H9 (cell line): ENCODE measurements at regions not wholly inside any gene's neighbourhood (a gene's known extent, or its start where the extent isn't known, plus 50 kb on each side); places are given as distances from the start of the nearest gene placed in this dataset.

ENCODE experiments used
- DNase-seq: peaks from one replicate; pipeline ENCODE4 v3.0.0-alpha.2; 2017
- H2AFZ ChIP-seq: one replicate; pipeline ENCODE4 v1.6.1; 2013; ENCODE audit warnings: mild to moderate bottlenecking, low read length, control low read depth, moderate library complexity
- H2AK5ac ChIP-seq: 2 replicates; pipeline ENCODE4 v1.6.1; 2013; ENCODE audit warnings: low read length, control low read depth, mixed read lengths; ENCODE audit not compliant: insufficient read length
- H2BK120ac ChIP-seq: one replicate; pipeline ENCODE4 v1.6.1; 2013; ENCODE audit warnings: low read depth, mild to moderate bottlenecking, low read length, control low read depth, inconsistent platforms; ENCODE audit not compliant: poor library complexity, severe bottlenecking
- H2BK12ac ChIP-seq: 2 replicates; pipeline ENCODE4 v1.6.1; 2013; ENCODE audit warnings: low read length, control low read depth, mixed read lengths, low read depth; ENCODE audit not compliant: insufficient read length
- H2BK15ac ChIP-seq: 2 replicates; pipeline ENCODE4 v1.6.1; 2013; ENCODE audit warnings: low read depth, low read length, control low read depth
- H2BK20ac ChIP-seq: one replicate; pipeline ENCODE4 v1.6.1; 2013; ENCODE audit warnings: low read depth, mild to moderate bottlenecking, low read length, control low read depth, inconsistent platforms; ENCODE audit not compliant: poor library complexity, severe bottlenecking
- H2BK5ac ChIP-seq: 2 replicates; pipeline ENCODE4 v1.6.1; 2013; ENCODE audit warnings: low read length, control low read depth, mixed read lengths; ENCODE audit not compliant: insufficient read length
- H3K14ac ChIP-seq: 2 replicates; pipeline ENCODE4 v1.6.1; 2013; ENCODE audit warnings: low read length, control low read depth; ENCODE audit not compliant: insufficient read depth
- H3K18ac ChIP-seq: 2 replicates; pipeline ENCODE4 v1.6.1; 2013; ENCODE audit warnings: low read depth, mild to moderate bottlenecking, mixed read lengths, low read length, control low read depth; ENCODE audit not compliant: insufficient read length
- H3K23ac ChIP-seq: 2 replicates; pipeline ENCODE4 v1.6.1; 2013; ENCODE audit warnings: low read length, control low read depth, mixed read lengths, low read depth; ENCODE audit not compliant: insufficient read length
- H3K23me2 ChIP-seq: 2 replicates; pipeline ENCODE4 v1.6.1; 2013; ENCODE audit warnings: low read depth, mild to moderate bottlenecking, mixed read lengths, low read length, control low read depth; ENCODE audit not compliant: insufficient read length, poor library complexity, severe bottlenecking
- H3K27ac ChIP-seq: 2 replicates; pipeline ENCODE4 v1.5.1; 2013; ENCODE audit warnings: low read length, control low read depth, mixed read lengths, low read depth; ENCODE audit not compliant: insufficient read length
- H3K27me3 ChIP-seq: 2 replicates; pipeline ENCODE4 v1.6.1; 2013; ENCODE audit warnings: low read length, control low read depth, inconsistent platforms; ENCODE audit not compliant: insufficient read depth
- H3K4ac ChIP-seq: 2 replicates; pipeline ENCODE4 v1.6.1; 2013; ENCODE audit warnings: low read depth, mild to moderate bottlenecking, control low read depth, inconsistent platforms, low read length, moderate library complexity
- H3K4me1 ChIP-seq: 2 replicates; pipeline ENCODE4 v1.6.1; 2013; ENCODE audit warnings: low read length, control low read depth, inconsistent platforms; ENCODE audit not compliant: insufficient read depth
- H3K4me2 ChIP-seq: 2 replicates; pipeline ENCODE4 v1.6.1; 2013; ENCODE audit warnings: low read length, control low read depth, mixed read lengths; ENCODE audit not compliant: insufficient read length, insufficient read depth
- H3K56ac ChIP-seq: 2 replicates; pipeline ENCODE4 v1.6.1; 2013; ENCODE audit warnings: low read depth, mild to moderate bottlenecking, mixed read lengths, low read length, control low read depth; ENCODE audit not compliant: insufficient read length
- H3K79me1 ChIP-seq: 2 replicates; pipeline ENCODE4 v1.6.1; 2013; ENCODE audit warnings: low read depth, mild to moderate bottlenecking, moderate library complexity, low read length, control low read depth, inconsistent platforms; ENCODE audit not compliant: insufficient read depth, poor library complexity, severe bottlenecking
- H3K79me2 ChIP-seq: 2 replicates; pipeline ENCODE4 v1.6.1; 2013; ENCODE audit warnings: low read length, control low read depth, inconsistent platforms; ENCODE audit not compliant: insufficient read depth
- H3K9ac ChIP-seq: 2 replicates; pipeline ENCODE4 v1.6.1; 2013; ENCODE audit warnings: low read length, control low read depth, mixed read lengths; ENCODE audit not compliant: insufficient read length; ENCODE audit errors: extremely low read depth
- H3K9me3 ChIP-seq: one replicate; pipeline ENCODE4 v1.6.1; 2013; ENCODE audit warnings: low read depth, low read length, inconsistent platforms; ENCODE audit not compliant: control insufficient read depth
- H3T11ph ChIP-seq: one replicate; pipeline ENCODE4 v1.6.1; 2013; ENCODE audit warnings: mild to moderate bottlenecking, low read length, control low read depth, inconsistent platforms
- H4K20me1 ChIP-seq: one replicate; pipeline ENCODE4 v1.6.1; 2013; ENCODE audit not compliant: control insufficient read depth, insufficient read length, insufficient read depth
- H4K5ac ChIP-seq: 2 replicates; pipeline ENCODE4 v1.6.1; 2013; ENCODE audit warnings: low read depth, mild to moderate bottlenecking, mixed read lengths, low read length, control low read depth; ENCODE audit not compliant: insufficient read length
- H4K8ac ChIP-seq: replicated peaks from 2 replicates; pipeline ENCODE4 v1.6.1; 2013; ENCODE audit warnings: low read length, control low read depth, mixed read lengths, low read depth; ENCODE audit not compliant: insufficient read length
- H4K91ac ChIP-seq: 2 replicates; pipeline ENCODE4 v1.6.1; 2013; ENCODE audit warnings: low read depth, mild to moderate bottlenecking, moderate library complexity, mixed read lengths, low read length, control low read depth; ENCODE audit not compliant: insufficient read length
- H3K27ac Mint-ChIP-seq, 3 experiments: 2 replicates in 2 of 3; 3 replicates in 1 of 3; pipeline ENCODE4 v1.8.0; 2020 to 2021; ENCODE audit warnings: mixed read lengths in 3 of 3, mild to moderate bottlenecking in 1 of 3, moderate library complexity in 1 of 3
- H3K27me3 Mint-ChIP-seq: 2 replicates; pipeline ENCODE4 v1.8.0; 2021; ENCODE audit warnings: low read depth, mild to moderate bottlenecking, moderate library complexity, mixed read lengths
- H3K36me3 Mint-ChIP-seq, 3 experiments: 2 replicates in 2 of 3; 3 replicates in 1 of 3; pipeline ENCODE4 v1.8.0; 2020 to 2021; ENCODE audit warnings: low read depth in 3 of 3, mixed read lengths in 3 of 3; ENCODE audit not compliant: insufficient read depth in 1 of 3
- H3K4me1 Mint-ChIP-seq, 2 experiments: 2 replicates each; pipeline ENCODE4 v1.8.0; 2020; ENCODE audit warnings: mixed read lengths in 2 of 2
- H3K4me3 Mint-ChIP-seq, 2 experiments: 2 replicates in 1 of 2; 3 replicates in 1 of 2; pipeline ENCODE4 v1.8.0; 2020 to 2021; ENCODE audit warnings: mild to moderate bottlenecking in 2 of 2, mixed read lengths in 2 of 2, moderate library complexity in 1 of 2
- H3K9me3 Mint-ChIP-seq, 2 experiments: 2 replicates in 1 of 2; 3 replicates in 1 of 2; pipeline ENCODE4 v1.8.0; 2020; ENCODE audit warnings: mild to moderate bottlenecking in 2 of 2, mixed read lengths in 2 of 2, moderate library complexity in 1 of 2
- CTCF ChIP-seq: fragments of 200-600 bp; sonication (generic); conservative IDR thresholded peaks from 3 replicates; pipeline ENCODE4 v1.8.0; 2021; ENCODE audit warnings: antibody characterized with exemption, mild to moderate bottlenecking
- WGBS: extraction: QIAGEN DNeasy Blood & Tissue Kit; methylation state at CpG from one replicate; pipeline ENCODE4 v1.1.7; 2013; ENCODE audit warnings: missing lambda C conversion rate, low lambda C conversion rate, mixed read lengths; ENCODE audit not compliant: insufficient read length; ENCODE audit errors: extremely low coverage; 5-methylcytosine and 5-hydroxymethylcytosine counted together

- Histone ChIP-seq H4K5ac (no peak overlapping the region), H3K9me3 (no peaks in the 10 kb centered on the region), H3K4ac (no peak overlapping the region), H2BK5ac (no peak overlapping the region), H3K4me1 (no peaks in the 10 kb centered on the region), H3K79me1 (no peaks in the 10 kb centered on the region), H3K23me2 (peaks cover 3% of the 10 kb centered on the region), H3K9ac (no peak overlapping the region), H2AFZ (no peak overlapping the region), H2BK120ac (no peak overlapping the region), H3K56ac (no peak overlapping the region), H3K14ac (no peak overlapping the region), H3K4me2 (no peak overlapping the region), H3K23ac (no peak overlapping the region), H2AK5ac (no peak overlapping the region), H4K8ac (no peak overlapping the region), H2BK12ac (no peak overlapping the region), H3K79me2 (no peaks in the 10 kb centered on the region), H4K91ac (no peak overlapping the region), H2BK20ac (no peak overlapping the region), H4K20me1 (no peaks in the 10 kb centered on the region), H3K27ac (no peak overlapping the region), H2BK15ac (no peak overlapping the region), H3K18ac (no peak overlapping the region), H3K27me3 (peaks cover 97% of the 10 kb centered on the region), H3T11ph (no peak overlapping the region)
- Mint-ChIP-seq H3K27me3 (peaks cover 100% of the 10 kb centered on the region), H3K27ac (no peak overlapping the region), H3K9me3 (peaks cover 4 to 7% of the 10 kb centered on the region in 2 experiments; a peak in 3 of 5 replicates), H3K4me1 (peaks cover 12 to 42% of the 10 kb centered on the region in 2 experiments), H3K4me3 (no peak overlapping the region), H3K36me3 (no peaks in the 10 kb centered on the region; a peak in 1 of 7 replicates)
- TF ChIP-seq CTCF = no peak
- no peak for DNase-seq
- no CpG with 5 or more reads among the region's 1 CpG for WGBS
These were observed 82.4 kb downstream of the NR2F2 start for GRCh38 chr15:96412906-96413231.
